ENCODE measurements at regions not wholly inside any gene's neighbourhood (a gene's known extent, or its start where the extent isn't known, plus 50 kb on each side); places are given as distances from the start of the nearest gene placed in this dataset.

DNA sequence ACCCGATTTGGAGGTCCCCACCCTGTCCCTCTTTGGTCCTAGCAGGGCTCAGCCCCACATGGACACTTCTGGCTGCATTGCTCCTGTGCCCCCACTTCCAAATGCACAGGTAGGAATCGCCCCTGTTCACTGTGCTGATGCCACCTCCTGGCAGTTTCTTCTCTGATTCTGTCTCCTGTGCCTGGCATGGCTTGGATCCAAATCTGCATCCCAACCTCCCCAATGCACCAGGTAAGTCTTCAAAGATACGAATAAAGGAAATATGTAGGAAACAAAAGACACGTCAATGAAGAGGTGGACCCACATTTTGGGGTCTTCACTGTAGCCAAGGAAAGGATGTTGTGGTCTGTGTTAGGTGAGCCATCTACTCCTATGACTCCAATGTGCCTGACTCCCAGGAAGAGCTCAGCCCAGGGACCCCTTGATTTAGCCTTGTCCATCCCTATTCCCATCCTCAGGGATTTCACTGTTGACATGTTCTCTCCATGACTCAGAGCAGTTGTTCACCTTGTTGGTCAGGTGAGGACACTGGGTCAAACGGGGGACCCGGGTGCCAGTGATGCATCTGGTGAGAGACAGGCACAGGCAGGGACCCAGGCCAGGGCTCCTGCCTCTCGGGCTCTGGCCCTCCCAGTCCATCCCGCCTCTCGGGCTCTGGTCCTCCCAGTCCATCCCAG is 341.8 kb downstream of the CXCL12 start:
- no peak overlapping the region for H3K4me3 ChIP-seq
- no peaks in the 10 kb centered on the region for H3K36me3 ChIP-seq
- TF ChIP-seq POLR2A (IDR thresholded peaks at IDR 0.05), result no peak
- TF ChIP-seq, protein P1, sequence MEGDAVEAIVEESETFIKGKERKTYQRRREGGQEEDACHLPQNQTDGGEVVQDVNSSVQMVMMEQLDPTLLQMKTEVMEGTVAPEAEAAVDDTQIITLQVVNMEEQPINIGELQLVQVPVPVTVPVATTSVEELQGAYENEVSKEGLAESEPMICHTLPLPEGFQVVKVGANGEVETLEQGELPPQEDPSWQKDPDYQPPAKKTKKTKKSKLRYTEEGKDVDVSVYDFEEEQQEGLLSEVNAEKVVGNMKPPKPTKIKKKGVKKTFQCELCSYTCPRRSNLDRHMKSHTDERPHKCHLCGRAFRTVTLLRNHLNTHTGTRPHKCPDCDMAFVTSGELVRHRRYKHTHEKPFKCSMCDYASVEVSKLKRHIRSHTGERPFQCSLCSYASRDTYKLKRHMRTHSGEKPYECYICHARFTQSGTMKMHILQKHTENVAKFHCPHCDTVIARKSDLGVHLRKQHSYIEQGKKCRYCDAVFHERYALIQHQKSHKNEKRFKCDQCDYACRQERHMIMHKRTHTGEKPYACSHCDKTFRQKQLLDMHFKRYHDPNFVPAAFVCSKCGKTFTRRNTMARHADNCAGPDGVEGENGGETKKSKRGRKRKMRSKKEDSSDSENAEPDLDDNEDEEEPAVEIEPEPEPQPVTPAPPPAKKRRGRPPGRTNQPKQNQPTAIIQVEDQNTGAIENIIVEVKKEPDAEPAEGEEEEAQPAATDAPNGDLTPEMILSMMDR (IDR thresholded peaks at IDR 0.05), result no peak
- no peak for TF ChIP-seq POLR2AphosphoS5 (IDR thresholded peaks at IDR 0.05)
- H3K27me3 ChIP-seq (replicated peaks; ENCODE audit: insufficient read depth), result no peaks in the 10 kb centered on the region
- DNase-seq (ENCODE audit: low spot score), result no peak
- H3K9me3 ChIP-seq, result no peaks in the 10 kb centered on the region
- peaks cover 5% of the 10 kb centered on the region for H3K4me1 ChIP-seq (replicated peaks)
- intact Hi-C loops (cut with DNase I), result no loop called here
- WGBS, result 73% methylated on average over 9 of the region's 9 CpGs
- no peak overlapping the region for H3K27ac ChIP-seq

DNA sequence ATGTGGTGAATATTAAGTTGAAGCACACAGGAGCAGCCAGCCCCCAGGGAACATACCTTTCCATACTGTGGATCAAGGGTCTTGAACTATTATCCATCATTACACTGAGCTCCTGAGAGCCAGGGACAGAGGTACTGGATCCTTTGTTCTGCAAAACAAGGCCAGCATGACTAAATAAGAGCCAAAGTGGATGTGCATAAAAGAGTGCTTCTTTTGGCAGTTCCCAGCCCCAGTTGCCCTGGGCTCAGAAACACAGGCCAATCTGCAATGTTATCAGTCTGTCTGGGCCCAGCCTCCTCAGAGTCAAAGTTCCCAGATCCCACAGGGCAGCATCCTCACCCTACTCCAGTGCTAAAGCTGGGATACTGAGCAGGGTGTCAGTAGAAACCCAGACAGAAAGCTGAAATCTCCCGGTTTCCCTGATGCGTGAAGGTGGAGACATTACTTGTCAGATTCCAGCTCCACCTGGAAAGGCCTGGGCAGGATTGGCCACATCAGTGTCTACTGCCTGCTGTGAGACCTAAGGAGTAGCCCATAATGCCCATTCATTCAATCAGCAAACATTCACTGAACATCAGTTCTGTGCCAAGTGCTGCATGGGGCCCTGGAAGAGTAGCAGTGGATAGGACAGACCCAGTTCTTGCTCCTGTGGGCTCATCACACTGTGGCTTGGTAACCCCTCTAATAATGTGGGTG is 342.7 kb downstream of the CXCL12 start:
- Histone ChIP-seq H3K36me3 (no peaks in the 10 kb centered on the region), H3K4me1 (replicated peaks) (peaks cover 5% of the 10 kb centered on the region), H3K27ac (no peak overlapping the region), H3K27me3 (replicated peaks; ENCODE audit: insufficient read depth) (no peaks in the 10 kb centered on the region), H3K9me3 (no peaks in the 10 kb centered on the region), H3K4me3 (no peak overlapping the region)
- intact Hi-C loops (cut with DNase I), result no loop called here
- TF ChIP-seq, protein P1 (IDR thresholded peaks at IDR 0.05), result no peak
- 90% methylated on average over 2 of the region's 2 CpGs for WGBS
- DNase-seq (ENCODE audit: low spot score), result no peak

DNA sequence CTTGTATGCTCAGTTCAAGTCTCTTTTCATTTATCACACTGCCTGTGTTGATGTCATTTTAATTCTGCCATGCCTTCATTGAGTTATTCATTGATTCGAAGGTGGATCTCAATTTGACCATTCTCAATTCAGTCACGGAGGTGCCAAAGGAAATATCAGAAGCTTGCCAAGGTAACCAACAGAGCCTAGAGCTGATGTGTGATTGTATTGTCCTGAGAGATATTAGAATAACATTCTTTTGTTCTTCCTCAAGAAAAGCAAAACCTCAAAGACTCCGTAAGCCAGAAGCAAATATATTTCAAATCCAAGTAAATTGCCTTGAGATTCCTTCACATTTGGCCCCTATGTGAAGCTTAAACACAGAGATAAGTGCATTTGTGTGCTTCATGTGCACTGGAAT is 345.3 kb downstream of the CXCL12 start:
- TF ChIP-seq, protein P1 (IDR thresholded peaks at IDR 0.05), result no peak
- TF ChIP-seq POLR2A (IDR thresholded peaks at IDR 0.05) (no peak), POLR2AphosphoS5 (IDR thresholded peaks at IDR 0.05) (no peak)
- H3K27me3 ChIP-seq (replicated peaks; ENCODE audit: insufficient read depth), result no peaks in the 10 kb centered on the region
- no peak for DNase-seq (ENCODE audit: low spot score)
- H3K36me3 ChIP-seq, result no peaks in the 10 kb centered on the region
- no peak overlapping the region for H3K4me3 ChIP-seq
- no peak overlapping the region for H3K27ac ChIP-seq
- no peaks in the 10 kb centered on the region for H3K4me1 ChIP-seq (replicated peaks)
- intact Hi-C loops (cut with DNase I), result no loop called here
- H3K9me3 ChIP-seq, result no peaks in the 10 kb centered on the region
- 34% methylated on average over 3 of the region's 3 CpGs for WGBS

DNA sequence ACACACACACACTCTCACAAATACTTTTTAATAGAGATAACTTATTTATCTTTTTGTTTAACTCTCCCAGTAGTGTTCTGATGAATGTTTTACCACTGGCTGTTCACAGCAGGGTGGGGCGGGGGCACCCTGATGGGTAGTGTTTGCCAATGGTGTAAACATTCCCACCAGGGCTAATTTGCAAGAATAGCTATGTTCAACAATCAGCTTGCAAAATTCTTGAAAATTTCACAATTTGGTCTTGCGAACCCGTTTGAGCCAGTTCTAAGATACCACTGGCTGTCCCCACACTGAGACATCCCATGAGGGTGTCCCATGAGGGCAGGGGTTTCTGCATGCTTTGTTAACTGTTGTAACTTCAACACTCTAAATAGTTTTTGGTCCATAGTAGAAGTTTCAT is 348.5 kb downstream of the CXCL12 start:
- intact Hi-C loops (cut with DNase I), result no loop called here
- Histone ChIP-seq H3K4me3 (no peak overlapping the region), H3K36me3 (no peaks in the 10 kb centered on the region), H3K27me3 (replicated peaks; ENCODE audit: insufficient read depth) (no peaks in the 10 kb centered on the region), H3K9me3 (no peaks in the 10 kb centered on the region), H3K4me1 (replicated peaks) (no peaks in the 10 kb centered on the region), H3K27ac (no peak overlapping the region)
- 80% methylated on average over 3 of the region's 3 CpGs for WGBS
- no peak for DNase-seq (ENCODE audit: low spot score)
- TF ChIP-seq POLR2AphosphoS5 (IDR thresholded peaks at IDR 0.05) (no peak), POLR2A (IDR thresholded peaks at IDR 0.05) (no peak)
- TF ChIP-seq, protein P1 (IDR thresholded peaks at IDR 0.05), result no peak
